Uterus (tissue), 2 donors: ENCODE measurements at regions not wholly inside any gene's neighbourhood (a gene's known extent, or its start where the extent isn't known, plus 50 kb on each side); places are given as distances from the start of the nearest gene placed in this dataset.

Experiments
- POLR2A ChIP-seq, 2 donors: fragments of 450-650 bp; IDR thresholded peaks; one replicate each; pipeline ENCODE4 v1.6.1; 2016; ENCODE audit warnings: antibody characterized with exemption in 2 of 2, mild to moderate bottlenecking in 1 of 2, moderate library complexity in 1 of 2
- TF ChIP-seq, protein P1 (sequence below), 4 experiments: fragments of 200-600 bp in 2 of 4; fragments of 450-650 bp in 2 of 4; sonication (generic) in 2 of 4; IDR thresholded peaks; one replicate each; pipeline ENCODE4 v1.5.1; 2016 to 2019; ENCODE audit warnings: antibody characterized with exemption in 4 of 4, mild to moderate bottlenecking in 2 of 4, moderate library complexity in 1 of 4

DNA sequence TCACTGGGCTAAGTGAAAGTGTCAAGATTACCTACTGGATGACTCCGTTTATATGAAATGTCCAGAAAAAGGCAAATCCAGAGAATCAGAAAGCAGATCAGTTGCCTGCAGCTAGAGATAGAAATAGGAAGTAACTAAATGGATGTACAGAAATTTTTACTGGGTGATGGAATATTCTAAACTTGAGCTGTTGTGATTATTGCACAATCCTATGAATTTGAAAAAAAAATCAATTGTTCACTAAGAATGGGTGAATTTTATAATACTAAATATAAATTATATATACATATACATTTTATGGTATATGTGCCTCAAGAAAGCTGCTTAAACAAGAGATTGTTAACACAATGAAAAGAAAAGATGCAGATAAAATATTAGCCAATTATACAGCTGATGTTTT is 181.1 kb upstream of the C16orf82 start:
- TF ChIP-seq, protein P1, sequence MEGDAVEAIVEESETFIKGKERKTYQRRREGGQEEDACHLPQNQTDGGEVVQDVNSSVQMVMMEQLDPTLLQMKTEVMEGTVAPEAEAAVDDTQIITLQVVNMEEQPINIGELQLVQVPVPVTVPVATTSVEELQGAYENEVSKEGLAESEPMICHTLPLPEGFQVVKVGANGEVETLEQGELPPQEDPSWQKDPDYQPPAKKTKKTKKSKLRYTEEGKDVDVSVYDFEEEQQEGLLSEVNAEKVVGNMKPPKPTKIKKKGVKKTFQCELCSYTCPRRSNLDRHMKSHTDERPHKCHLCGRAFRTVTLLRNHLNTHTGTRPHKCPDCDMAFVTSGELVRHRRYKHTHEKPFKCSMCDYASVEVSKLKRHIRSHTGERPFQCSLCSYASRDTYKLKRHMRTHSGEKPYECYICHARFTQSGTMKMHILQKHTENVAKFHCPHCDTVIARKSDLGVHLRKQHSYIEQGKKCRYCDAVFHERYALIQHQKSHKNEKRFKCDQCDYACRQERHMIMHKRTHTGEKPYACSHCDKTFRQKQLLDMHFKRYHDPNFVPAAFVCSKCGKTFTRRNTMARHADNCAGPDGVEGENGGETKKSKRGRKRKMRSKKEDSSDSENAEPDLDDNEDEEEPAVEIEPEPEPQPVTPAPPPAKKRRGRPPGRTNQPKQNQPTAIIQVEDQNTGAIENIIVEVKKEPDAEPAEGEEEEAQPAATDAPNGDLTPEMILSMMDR (IDR thresholded peaks at IDR 0.05) = no peak
- no peak for TF ChIP-seq POLR2A (IDR thresholded peaks at IDR 0.05)
